Stimulated activated CD4-positive, alpha-beta T cell treated with anti-CD3 and anti-CD28 coated beads, Interleukin-12 subunit alpha, Interleukin-12 subunit beta, amount 100 ng/mL, for 48 hours (primary cell): ENCODE measurements at regions not wholly inside any gene's neighbourhood (a gene's known extent, or its start where the extent isn't known, plus 50 kb on each side); places are given as distances from the start of the nearest gene placed in this dataset.

Experiments
- DNase-seq, 3 donors: peaks; one replicate each; pipeline ENCODE4 v3.0.0-alpha.2; 2020; ENCODE audit warnings: low read depth in 2 of 3, low spot score in 1 of 3

DNA sequence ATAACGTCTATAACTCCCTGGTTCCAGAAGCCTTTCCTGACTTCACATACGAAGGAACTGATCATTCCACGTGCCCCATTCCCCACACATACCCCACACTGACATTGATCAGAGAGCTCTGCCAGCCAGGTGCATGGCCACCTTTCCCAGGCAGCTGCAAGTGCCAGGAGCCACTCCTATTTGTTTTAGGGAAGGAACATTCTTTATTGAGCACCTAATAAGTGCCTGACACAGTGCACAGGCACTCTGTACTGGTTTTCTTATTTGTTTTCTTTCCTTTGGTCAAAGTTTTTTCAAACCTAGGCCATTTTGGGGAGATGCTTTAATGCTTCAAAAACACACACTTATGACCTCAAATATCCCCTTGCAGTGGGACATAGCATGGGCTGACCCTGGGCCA lies 50.0 kb downstream of the PITPNM2 start:
- no peak for DNase-seq

- no peak for DNase-seq
These were observed 50.4 kb downstream of the PITPNM2 start for GRCh38 chr12:123100450-123100849.

DNA sequence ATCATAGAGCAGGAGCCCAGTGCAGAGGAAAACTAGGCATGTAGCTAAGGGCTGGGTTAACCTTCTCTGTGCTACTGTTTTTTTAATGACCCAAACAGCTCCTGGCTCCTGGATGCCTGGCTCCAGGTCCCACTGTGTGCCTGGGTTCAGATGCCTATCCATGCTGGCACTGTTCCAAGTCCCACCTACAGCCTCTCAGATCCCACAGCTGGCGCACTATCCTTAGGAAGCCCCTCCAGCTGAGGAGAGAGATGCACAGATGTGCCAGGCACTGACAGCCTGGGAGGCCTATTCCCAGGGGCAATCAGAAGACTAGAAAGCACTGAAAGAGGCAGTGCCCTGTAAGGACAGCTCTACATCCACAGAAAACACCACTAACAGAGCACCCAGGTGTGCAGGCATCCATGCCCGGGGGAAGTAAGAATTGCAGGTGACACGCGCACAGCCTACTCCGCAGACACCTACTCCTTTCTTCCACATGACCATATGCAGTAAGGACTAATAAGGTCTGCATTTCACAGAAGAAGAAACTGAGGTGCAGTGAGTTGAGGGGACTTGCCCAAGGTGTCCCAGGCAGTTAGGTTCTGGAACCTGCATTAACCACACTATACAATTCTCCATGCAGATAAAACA lies 51.2 kb downstream of the PITPNM2 start:
- no peak for DNase-seq

- no peak for DNase-seq
These were observed 52.1 kb downstream of the PITPNM2 start for GRCh38 chr12:123098780-123099179.

DNA sequence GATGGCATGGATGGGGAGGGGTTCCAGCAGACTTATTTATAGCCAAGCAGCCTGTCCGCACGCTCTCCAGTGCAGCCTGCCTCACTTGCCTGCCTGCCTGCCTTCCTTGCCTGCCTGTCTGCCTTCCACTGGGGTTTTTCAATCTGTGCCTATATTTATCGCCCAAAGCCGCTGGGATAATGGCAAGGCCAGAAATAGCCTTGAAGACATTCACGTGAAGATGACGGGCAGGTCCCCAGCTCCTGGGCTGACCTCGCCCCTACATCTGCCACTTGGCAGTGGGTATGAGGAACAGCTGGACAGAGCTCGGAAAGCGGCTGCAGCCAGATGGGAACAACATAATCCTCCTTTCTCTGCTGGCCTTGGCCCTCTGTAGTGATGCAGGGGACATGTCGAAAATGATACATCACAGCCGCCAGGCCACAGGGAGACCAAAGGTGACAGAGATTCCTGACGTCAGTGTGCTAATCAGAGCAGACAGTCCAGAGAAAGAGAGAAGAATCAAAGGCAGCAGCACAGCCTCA lies 53.3 kb downstream of the PITPNM2 start:
- DNase-seq, result no peak

- no peak for DNase-seq
These were observed 54.1 kb downstream of the PITPNM2 start for GRCh38 chr12:123096741-123097140.

GRCh38 chr12:123096182-123096581 lies 54.7 kb downstream of the PITPNM2 start:
- no peak for DNase-seq

GRCh38 chr12:123095078-123095881 lies 55.6 kb downstream of the PITPNM2 start:
- no peak for DNase-seq

- no peak for DNase-seq
These were observed 56.4 kb downstream of the PITPNM2 start for GRCh38 chr12:123094349-123095077.

- no peak for DNase-seq
These were observed 58.0 kb downstream of the PITPNM2 start for GRCh38 chr12:123092866-123093265.

DNA sequence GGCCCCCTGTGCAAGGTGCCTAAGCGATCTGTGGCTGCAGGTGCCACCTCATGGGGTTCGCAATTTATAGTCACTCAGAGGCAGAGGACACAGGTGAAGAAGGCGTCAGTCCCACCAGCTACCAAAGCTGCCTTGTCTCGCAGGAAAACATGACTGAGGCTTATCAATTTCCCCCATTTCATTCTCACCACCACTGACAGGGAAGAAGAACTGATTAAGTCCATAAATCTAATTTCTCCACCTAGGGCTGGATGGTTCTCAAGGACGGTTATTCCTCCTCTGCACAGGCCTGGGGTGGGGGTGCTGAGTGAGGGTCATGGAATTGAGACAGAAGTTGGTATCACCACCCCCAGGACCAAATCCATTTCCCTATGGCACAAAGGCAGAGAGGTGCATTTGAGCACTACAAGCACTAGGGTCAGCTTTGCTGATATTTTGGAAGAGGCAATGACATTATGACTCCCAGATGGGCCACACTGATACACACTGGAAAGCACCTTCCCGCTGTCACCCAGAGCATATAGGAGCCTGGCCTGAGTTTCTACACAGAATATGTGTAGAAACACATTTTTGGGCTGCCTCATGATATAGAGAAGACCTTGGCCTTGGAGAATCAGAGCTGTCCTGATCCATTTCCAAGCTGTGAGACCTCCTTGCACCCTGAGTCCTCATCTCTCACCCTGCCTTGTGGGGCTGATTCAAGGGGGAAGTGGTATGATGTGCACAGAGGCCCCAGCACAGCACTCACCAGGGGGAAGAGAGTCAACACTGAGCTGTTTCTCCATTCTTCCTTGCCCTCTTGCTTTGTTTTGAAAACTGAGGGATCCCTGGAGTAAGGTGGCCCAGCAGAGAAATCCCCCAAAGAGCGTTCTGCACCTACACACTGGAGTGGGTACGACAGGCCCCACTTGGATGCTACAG lies 59.4 kb downstream of the PITPNM2 start:
- no peak for DNase-seq

DNA sequence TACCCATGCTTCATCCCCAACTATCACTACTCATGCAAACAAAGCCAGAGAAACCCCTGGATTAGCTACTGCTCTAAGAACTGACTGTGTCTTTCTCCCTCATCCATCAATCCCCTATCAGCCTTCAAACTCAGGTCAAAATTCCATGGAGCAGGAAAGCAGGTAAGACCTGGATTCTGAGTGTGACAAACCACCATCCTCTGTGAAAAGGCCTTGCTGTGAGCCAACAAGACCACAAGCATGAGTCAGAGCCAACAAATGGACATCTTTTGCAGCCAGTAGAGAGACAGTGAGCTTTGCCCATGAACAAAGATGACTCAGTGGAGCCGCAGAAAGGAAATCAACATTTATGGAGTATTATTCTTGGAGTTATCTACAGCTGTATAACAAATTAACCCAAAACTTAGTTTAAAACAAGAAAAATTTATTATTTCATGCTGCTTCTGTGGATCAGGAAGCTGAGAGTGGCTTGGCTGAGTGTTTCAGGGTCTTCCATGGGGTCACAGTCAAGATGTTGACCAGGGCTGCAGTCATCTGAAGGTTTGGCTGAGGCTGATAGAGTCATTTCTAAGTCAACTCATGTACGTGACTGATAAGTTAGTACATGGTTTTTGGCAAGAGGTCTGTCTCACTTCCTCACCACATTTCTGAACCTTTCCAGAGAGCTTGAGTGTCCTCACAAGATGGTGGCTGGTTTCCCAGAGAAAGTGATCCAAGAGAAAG lies 61.1 kb downstream of the PITPNM2 start:
- DNase-seq, result no peak

- no peak for DNase-seq
These were observed 61.8 kb downstream of the PITPNM2 start for GRCh38 chr12:123089140-123089539.

DNA sequence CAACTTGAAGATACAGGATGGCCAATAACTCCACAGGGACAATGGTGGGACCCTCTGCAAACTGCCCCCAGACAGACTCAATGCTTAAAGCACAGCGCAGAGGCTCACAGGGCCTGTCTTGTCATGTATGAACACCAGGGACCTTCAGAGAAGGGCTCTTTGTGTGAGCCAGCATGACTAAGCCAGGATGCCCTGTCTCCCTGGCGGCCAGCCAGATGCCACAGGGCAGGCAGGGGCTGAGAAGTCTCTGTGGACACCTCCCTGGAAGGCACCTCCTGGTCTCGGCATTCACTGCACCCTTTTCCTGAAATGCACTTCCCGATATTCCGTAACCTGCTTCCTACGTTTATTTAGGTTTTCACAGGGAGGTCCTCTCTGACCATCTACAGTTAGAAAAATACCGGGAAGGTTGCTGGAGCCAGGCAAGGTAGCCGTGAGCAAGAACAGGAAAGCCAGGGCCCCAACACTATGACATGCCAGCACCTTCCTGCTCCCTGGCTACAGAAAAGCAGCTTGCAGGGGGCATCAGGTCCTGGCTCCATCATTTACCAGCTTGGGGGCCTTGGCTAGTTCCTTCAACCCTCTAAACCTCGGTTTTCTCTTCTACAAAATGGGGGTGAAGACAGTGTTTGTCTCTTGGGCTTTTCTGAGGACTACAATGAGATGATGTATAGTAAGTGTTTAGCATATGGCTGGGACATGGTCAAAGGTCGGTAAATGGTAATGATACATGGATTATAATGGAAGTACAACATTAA lies 65.0 kb downstream of the PITPNM2 start:
- DNase-seq, result no peak

DNA sequence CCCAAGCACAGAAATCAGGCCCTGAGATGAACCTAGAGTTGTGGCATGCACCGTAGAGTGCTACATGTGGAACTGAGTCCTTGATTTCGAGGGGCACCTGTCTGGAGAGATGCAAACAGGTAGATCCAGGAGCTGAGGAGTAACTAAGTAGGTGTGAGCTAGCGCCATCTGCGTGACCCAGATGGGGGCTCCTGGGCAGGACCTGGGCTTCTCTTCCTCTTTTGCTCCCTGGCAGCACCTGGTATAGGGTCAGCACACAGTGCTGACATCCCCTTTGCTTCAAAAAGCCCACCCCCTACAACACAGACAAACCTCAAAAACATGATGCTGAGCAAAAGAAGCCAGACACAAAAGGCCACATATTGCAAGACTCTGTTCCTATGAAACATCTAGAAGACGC lies 65.8 kb downstream of the PITPNM2 start:
- DNase-seq, result no peak

DNA sequence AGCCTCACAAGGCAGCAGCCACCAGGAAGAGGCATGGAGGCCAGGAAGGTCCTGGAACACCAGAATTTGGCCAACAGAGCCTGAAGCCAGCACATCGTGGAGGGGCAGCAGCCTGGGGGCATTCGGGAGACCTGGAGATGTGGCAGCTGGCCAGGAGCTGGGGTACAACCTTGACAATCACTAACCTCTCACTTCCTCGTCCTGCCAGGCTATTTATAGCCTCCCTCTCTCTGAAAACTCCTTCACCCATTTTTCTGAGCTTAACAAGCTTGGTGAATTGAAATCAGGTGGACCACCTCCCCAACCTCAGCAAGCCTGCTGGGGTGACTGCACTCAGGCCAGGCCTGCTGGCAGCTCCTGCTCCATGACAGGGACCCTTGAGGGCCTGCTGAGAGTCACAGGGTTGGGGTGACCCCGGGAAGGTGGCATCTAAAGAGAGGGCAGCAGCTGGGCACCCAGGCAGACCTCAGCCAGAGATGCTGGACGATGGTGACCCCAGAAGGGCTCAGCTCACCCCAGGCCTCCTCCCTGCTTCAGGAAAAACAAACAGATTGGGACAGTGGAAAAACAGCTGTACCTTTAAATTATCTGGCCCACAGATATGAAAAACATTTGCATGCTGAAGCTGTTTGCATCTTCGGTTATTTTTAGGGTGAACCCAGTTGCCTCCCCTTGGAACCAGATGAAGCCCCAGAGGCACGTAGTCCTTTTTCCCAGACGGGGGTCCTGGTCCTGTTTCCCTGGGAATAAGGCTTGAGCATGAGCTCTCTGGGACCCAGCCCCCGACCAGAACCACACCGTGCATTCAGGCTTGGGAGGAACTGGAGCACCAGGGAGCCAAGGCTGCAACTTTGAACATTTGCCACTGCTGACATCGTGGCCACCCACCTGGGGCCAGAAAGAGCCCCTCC lies 67.0 kb downstream of the PITPNM2 start:
- no peak for DNase-seq

GRCh38 chr12:123080634-123081033 lies 70.3 kb downstream of the PITPNM2 start:
- DNase-seq, result no peak

GRCh38 chr12:123078531-123079155 lies 72.2 kb downstream of the PITPNM2 start:
- no peak for DNase-seq
